ENCODE measurements at regions not wholly inside any gene's neighbourhood (a gene's known extent, or its start where the extent isn't known, plus 50 kb on each side); places are given as distances from the start of the nearest gene placed in this dataset.

DNA sequence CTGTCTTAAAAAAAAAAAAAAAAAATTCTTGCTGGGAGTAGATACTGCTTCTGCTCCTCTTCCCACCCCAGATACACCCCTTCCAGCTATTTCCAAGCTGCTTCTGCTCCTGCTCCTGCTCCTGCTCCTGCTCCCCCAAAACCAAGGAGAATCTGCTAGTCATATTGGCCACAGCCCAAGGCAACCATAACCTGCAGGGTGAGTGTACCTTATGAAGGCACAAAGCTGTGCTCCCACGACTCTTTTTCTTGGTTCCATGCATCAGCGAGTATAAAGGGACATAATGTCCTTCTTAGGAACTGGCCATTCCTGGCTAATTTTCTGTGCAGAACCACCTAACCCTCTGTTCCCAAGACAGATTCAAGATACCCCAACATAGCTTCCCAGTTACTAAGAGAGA lies 129.5 kb upstream of the CDK1 start:
- H3K4me3 ChIP-seq (ENCODE audit: low read depth, low read length): no peak overlapping the region
- TF ChIP-seq, protein P1, sequence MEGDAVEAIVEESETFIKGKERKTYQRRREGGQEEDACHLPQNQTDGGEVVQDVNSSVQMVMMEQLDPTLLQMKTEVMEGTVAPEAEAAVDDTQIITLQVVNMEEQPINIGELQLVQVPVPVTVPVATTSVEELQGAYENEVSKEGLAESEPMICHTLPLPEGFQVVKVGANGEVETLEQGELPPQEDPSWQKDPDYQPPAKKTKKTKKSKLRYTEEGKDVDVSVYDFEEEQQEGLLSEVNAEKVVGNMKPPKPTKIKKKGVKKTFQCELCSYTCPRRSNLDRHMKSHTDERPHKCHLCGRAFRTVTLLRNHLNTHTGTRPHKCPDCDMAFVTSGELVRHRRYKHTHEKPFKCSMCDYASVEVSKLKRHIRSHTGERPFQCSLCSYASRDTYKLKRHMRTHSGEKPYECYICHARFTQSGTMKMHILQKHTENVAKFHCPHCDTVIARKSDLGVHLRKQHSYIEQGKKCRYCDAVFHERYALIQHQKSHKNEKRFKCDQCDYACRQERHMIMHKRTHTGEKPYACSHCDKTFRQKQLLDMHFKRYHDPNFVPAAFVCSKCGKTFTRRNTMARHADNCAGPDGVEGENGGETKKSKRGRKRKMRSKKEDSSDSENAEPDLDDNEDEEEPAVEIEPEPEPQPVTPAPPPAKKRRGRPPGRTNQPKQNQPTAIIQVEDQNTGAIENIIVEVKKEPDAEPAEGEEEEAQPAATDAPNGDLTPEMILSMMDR (IDR thresholded peaks at IDR 0.05; ENCODE audit: borderline replicate concordance, insufficient read depth, low read depth, low read length): no peak

DNA sequence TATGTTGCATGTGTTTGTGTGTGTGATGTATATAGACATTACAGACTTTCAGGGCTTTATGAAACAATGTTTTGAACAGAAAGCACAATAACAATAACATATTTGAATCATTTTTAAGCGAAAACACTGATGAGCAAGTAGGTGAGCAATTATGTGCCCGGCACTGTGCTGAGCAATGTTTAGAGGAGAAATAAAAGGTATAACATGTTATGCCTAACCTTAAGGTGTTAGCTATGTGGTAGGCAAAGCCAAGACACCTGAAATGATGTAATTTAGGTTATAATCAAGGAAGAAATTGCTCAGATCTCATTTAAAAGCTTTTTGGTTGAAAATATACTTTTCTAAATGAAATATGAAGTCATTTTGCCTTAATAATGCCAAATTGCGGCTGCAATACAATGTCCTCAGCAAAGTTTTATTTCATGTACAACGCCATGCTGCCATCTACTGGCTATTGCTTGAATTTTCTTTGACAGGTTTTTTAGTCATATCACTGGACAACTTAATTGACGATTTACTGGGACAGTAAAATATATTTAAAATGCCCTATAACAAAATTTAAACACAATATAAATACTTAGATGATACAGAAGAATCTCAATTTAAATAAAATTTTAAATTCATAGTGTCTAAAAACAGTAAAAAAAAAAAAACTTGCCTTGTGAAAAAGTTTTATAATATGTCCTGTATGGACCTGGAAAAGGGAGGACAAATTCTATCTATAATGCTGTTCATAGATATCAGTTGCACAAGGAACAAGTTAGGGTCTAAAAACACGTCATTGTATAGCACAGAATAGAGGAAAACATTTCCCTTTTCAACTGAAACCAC lies 131.1 kb upstream of the CDK1 start:
- TF ChIP-seq, protein P1 (IDR thresholded peaks at IDR 0.05; ENCODE audit: borderline replicate concordance, insufficient read depth, low read depth, low read length): peak; percentile 44; the same call in 1 of the 2 replicates
- H3K4me3 ChIP-seq (ENCODE audit: low read depth, low read length): no peak overlapping the region

DNA sequence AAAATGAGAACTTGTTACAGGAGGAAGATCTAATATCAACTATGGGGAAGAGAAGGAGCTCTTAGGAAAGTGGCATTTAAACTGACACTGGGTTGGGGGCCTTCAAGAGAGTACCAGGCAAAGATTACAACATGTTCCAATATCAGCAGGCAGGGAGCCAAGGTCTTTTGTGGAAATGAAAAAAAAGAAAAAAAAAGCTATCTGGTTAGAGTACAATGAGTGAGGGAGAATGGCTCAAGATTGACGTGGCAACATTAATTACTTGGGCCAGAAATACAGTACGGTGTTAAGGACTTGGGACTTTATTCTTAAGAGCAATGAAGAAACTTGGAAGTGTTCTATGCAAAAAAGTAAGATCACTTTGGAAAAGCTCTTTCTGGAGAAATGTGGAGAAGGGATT lies 132.3 kb upstream of the CDK1 start:
- H3K4me3 ChIP-seq (ENCODE audit: low read depth, low read length): no peak overlapping the region
- TF ChIP-seq, protein P1 (IDR thresholded peaks at IDR 0.05; ENCODE audit: borderline replicate concordance, insufficient read depth, low read depth, low read length): no peak

DNA sequence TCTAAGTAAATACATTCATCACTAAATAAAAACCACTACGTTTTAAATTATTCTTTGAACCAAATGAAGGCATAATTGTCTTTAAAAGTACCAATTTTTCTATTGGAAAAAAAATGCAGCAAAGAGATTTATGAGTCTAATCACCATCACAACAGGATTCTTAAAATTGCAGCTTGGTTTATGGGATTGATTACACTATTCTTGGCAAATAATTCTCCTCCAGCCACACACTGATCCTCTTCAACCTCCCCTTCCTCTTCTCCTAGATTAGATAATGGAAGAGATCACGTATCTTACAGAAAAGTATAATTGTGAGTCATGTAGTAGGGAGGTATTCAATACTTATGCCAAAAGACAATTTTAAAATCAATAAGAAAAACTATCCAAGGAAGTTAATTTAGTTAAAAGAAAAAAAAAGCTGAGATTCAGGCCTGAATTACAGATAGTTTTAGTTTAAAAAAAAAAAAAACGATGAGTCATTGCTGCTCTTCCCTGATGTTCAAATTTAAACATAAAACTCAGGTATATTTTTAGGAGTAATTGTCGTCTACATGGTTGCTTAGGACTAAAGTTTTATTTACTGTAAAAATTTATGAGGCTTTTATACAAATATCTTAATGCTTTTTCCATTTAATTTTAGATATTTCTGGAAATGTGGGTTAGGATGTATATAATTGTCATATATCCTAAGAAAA lies 133.7 kb upstream of the CDK1 start:
- H3K4me3 ChIP-seq (ENCODE audit: low read depth, low read length): no peak overlapping the region
- TF ChIP-seq, protein P1 (IDR thresholded peaks at IDR 0.05; ENCODE audit: borderline replicate concordance, insufficient read depth, low read depth, low read length): no peak

DNA sequence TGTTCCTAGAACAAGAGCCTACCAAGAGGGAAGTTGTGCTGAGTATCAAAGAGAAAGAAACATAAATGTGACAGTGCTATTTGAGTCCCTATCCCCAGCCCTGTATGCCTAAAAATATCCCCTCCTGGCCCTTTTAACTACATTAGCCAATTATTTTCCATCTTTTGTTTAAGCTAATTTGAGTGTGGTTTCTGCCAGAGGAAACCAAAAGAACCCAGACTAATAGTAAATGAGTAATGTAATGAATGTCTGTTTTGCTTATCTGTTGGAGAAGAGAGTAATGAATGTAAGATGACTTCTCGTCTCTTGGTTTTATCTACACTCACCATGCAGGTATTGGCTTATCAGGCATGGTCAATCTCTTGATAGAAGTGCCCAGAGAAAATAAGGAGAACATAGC lies 134.4 kb upstream of the CDK1 start:
- H3K4me3 ChIP-seq (ENCODE audit: low read depth, low read length): no peak overlapping the region
- TF ChIP-seq, protein P1 (IDR thresholded peaks at IDR 0.05; ENCODE audit: borderline replicate concordance, insufficient read depth, low read depth, low read length): no peak

DNA sequence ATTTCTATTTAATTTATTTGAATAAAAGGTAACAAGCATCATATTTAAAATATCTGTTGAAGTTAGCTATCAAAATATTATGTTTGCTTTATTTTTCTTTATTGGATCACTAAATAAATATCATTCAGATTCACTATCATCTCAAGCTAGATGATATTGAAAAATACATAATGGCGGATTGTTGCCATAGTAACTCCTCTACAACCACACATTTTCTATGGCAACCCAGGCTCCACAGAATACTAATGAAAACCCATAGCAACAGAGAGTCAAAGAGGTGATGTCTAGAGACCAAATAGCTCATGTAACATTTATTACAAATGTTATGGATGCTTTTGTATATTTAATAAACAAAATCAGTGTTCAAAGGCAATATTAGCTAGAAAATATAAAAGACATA lies 148.9 kb upstream of the CDK1 start:
- no peak overlapping the region for H3K4me3 ChIP-seq (ENCODE audit: low read depth, low read length)

More for the DNA sequence above, 148.9 kb upstream of the CDK1 start:
- TF ChIP-seq, protein P1 (IDR thresholded peaks at IDR 0.05; ENCODE audit: borderline replicate concordance, insufficient read depth, low read depth, low read length): no peak

All from GM12875 (cell line).